ENCODE measurements at regions not wholly inside any gene's neighbourhood (a gene's known extent, or its start where the extent isn't known, plus 50 kb on each side); places are given as distances from the start of the nearest gene placed in this dataset.

GRCh38 chr3:106431721-106432120, 562.9 kb upstream of the CBLB start (continued):
- TF ChIP-seq CTCF (IDR thresholded peaks at IDR 0.05), result no peak

- H2AFZ ChIP-seq (ENCODE audit: low read depth), result no peak overlapping the region
- CTCF ChIA-PET, result no interaction called here
Measured at GRCh38 chr3:106435899-106436453, 567.2 kb upstream of the CBLB start.

More at GRCh38 chr3:106435899-106436453, 567.2 kb upstream of the CBLB start:
- Histone ChIP-seq H3K36me3 (replicated peaks in 1 of 2; ENCODE audit: control insufficient read depth in 1 of 2, insufficient read depth in 2 of 2, low read length in 1 of 2) (no peaks in the 10 kb centered on the region), H3F3A (replicated peaks; ENCODE audit: insufficient read depth) (no peaks in the 10 kb centered on the region), H3K27ac (ENCODE audit: low read depth in 2 of 2, low read length in 1 of 2) (no peak overlapping the region), H3K9ac (no peak overlapping the region), H3K4me2 (no peak overlapping the region), H3K9me2 (no peaks in the 10 kb centered on the region), H3K4me3 (ENCODE audit: low read depth in 2 of 2, low read length in 1 of 2) (no peak overlapping the region), H4K20me1 (ENCODE audit: insufficient read depth) (no peaks in the 10 kb centered on the region), H3K9me3 (no peaks in the 10 kb centered on the region), H3K27me3 (ENCODE audit: insufficient read depth) (no peaks in the 10 kb centered on the region), H3K4me1 (ENCODE audit: control insufficient read depth in 1 of 2, insufficient read depth in 2 of 2, low read depth in 1 of 2, low read length in 1 of 2) (no peaks in the 10 kb centered on the region), H3K79me2 (ENCODE audit: insufficient read depth) (no peaks in the 10 kb centered on the region)
- POLR2A ChIA-PET, result no interaction called here
- 60% methylated on average over 1 of the region's 1 CpG for WGBS (ENCODE audit: low lambda C conversion rate)
- no peak for TF ChIP-seq USF2 (IDR thresholded peaks at IDR 0.05; ENCODE audit: borderline replicate concordance, low read depth, low read length)
- TF ChIP-seq MEF2A (IDR thresholded peaks at IDR 0.05; ENCODE audit: borderline replicate concordance, low read depth), result no peak
- no peak for TF ChIP-seq RAD21 (IDR thresholded peaks at IDR 0.05; ENCODE audit: low read length)
- no peak for TF ChIP-seq NFIC (IDR thresholded peaks at IDR 0.05; ENCODE audit: borderline replicate concordance)
- no peak for TF ChIP-seq MAX (IDR thresholded peaks at IDR 0.05; ENCODE audit: low read depth)
- no peak for TF ChIP-seq EP300 (IDR thresholded peaks at IDR 0.05; ENCODE audit: borderline replicate concordance in 1 of 2, low read depth in 1 of 2, low read length in 1 of 2)
- no peak for TF ChIP-seq SIN3A (IDR thresholded peaks at IDR 0.05; ENCODE audit: borderline replicate concordance, low read depth, low read length)
- no peak for TF ChIP-seq FOXJ3 (CRISPR knock-in tag; IDR thresholded peaks at IDR 0.05)
- TF ChIP-seq YY1 (IDR thresholded peaks at IDR 0.05; ENCODE audit: low read depth), result no peak
- TF ChIP-seq SMC3 (IDR thresholded peaks at IDR 0.05; ENCODE audit: low read depth, low read length), result no peak
- TF ChIP-seq RCOR1 (IDR thresholded peaks at IDR 0.05; ENCODE audit: low read length), result no peak
- TF ChIP-seq CTCF (IDR thresholded peaks at IDR 0.05), result no peak
- no peak for TF ChIP-seq TAF1 (IDR thresholded peaks at IDR 0.05; ENCODE audit: borderline replicate concordance, low read depth, low read length)
- TF ChIP-seq MXI1 (IDR thresholded peaks at IDR 0.05; ENCODE audit: low read depth, low read length), result no peak
- TF ChIP-seq NRF1 (IDR thresholded peaks at IDR 0.05; ENCODE audit: low read depth, low read length), result no peak
- no peak for TF ChIP-seq REST (IDR thresholded peaks at IDR 0.05; ENCODE audit: low read depth, low read length)
- TF ChIP-seq ELF1 (IDR thresholded peaks at IDR 0.05), result no peak
- TF ChIP-seq CHD2 (IDR thresholded peaks at IDR 0.05; ENCODE audit: low read length, partially characterized antibody), result no peak
- TF ChIP-seq FOXM1 (IDR thresholded peaks at IDR 0.05; ENCODE audit: low read depth), result no peak
- no peak for TF ChIP-seq RXRA (IDR thresholded peaks at IDR 0.05; ENCODE audit: borderline replicate concordance, low read depth)
- DNase-seq, result no peak

All from SK-N-SH (cell line).